Panc1 (cell line): ENCODE measurements at regions not wholly inside any gene's neighbourhood (a gene's known extent, or its start where the extent isn't known, plus 50 kb on each side); places are given as distances from the start of the nearest gene placed in this dataset.

Experiments
- ATAC-seq: fragments of 200-7000 bp; cut with Tn5 transposase; 2 replicates; pipeline ENCODE4 v1.9.1; 2020; ENCODE audit warnings: mild to moderate bottlenecking, moderate library complexity
- BruUV-seq: library from RNA; stranded (reverse); fragments of 400-500 nt; replicated peaks from 2 replicates; lab custom pipeline; 2021; lab: Mats Ljungman, UMichigan
- CTCF ChIA-PET: fragments of 300-600 bp; sonication (Branson Sonifier 250); formaldehyde crosslinking; loops from one replicate; lab custom pipeline; 2022; ENCODE audit warnings: antibody characterized with exemption; lab: Charles Lee
- POLR2A ChIA-PET: fragments of 300-600 bp; sonication (Branson Sonifier 250); formaldehyde crosslinking; loops from one replicate; lab custom pipeline; 2022; ENCODE audit warnings: antibody characterized with exemption; lab: Charles Lee
- DNase-seq: peaks from one replicate; pipeline ENCODE4 v3.0.0-alpha.2; 2010; ENCODE audit warnings: low read depth, low spot score
- H3K27ac ChIP-seq: 2 replicates; pipeline ENCODE4 v1.5.1; 2011; ENCODE audit warnings: mild to moderate bottlenecking, low read length, inconsistent platforms
- H3K27me3 ChIP-seq: fragments of 200-500 bp; sonication (Bioruptor generic); 2 replicates; pipeline ENCODE4 v1.6.0; 2014; ENCODE audit warnings: low read length, inconsistent platforms; ENCODE audit not compliant: control insufficient read depth, insufficient read depth
- H3K36me3 ChIP-seq: fragments of 200-500 bp; sonication (Bioruptor generic); 2 replicates; pipeline ENCODE4 v1.5.1; 2014; ENCODE audit warnings: inconsistent platforms, mild to moderate bottlenecking, low read length, moderate library complexity; ENCODE audit not compliant: control insufficient read depth, insufficient read depth
- H3K4me1 ChIP-seq: 2 replicates; pipeline ENCODE4 v1.5.1; 2011; ENCODE audit warnings: inconsistent platforms, mild to moderate bottlenecking, low read length, moderate library complexity; ENCODE audit not compliant: control insufficient read depth, insufficient read depth
- H3K4me3 ChIP-seq, 2 experiments: 2 replicates each; pipeline ENCODE4 v1.5.1; 2011 to 2012; ENCODE audit warnings: low read depth in 2 of 2, low read length in 2 of 2, mild to moderate bottlenecking in 2 of 2, inconsistent platforms in 1 of 2, moderate library complexity in 1 of 2
- H3K9me3 ChIP-seq: fragments of 200-500 bp; sonication (Bioruptor generic); 2 replicates; pipeline ENCODE4 v1.5.1; 2014; ENCODE audit warnings: low read depth, mild to moderate bottlenecking, inconsistent platforms, low read length, moderate library complexity; ENCODE audit not compliant: control insufficient read depth, insufficient read depth
- POLR2AphosphoS5 ChIP-seq: IDR thresholded peaks from 2 replicates; pipeline ENCODE4 v1.6.1; 2012; ENCODE audit warnings: mild to moderate bottlenecking, low read depth, low read length, moderate library complexity
- SIN3A ChIP-seq: IDR thresholded peaks from 2 replicates; pipeline ENCODE4 v1.6.1; 2012; ENCODE audit warnings: low read depth, mild to moderate bottlenecking, low read length, moderate library complexity, borderline replicate concordance; ENCODE audit not compliant: insufficient read depth
- TCF7L2 ChIP-seq: IDR thresholded peaks from 2 replicates; pipeline ENCODE4 v1.6.1; 2011; ENCODE audit warnings: mild to moderate bottlenecking, low read depth, low read length, inconsistent platforms
- in situ Hi-C: cut with HindIII; loops from 2 replicates; pipeline ENCODE4 v1.10.0; 2016; ENCODE audit warnings: low sequenced_read_pairs, low pct_unique_long_range_greater_than_20kb
- intact Hi-C: fragments of 100-400 bp; cut with micrococcal nuclease; formaldehyde crosslinking; loops from one replicate; pipeline ENCODE4 v1.10.0; 2022; ENCODE audit not compliant: unreplicated experiment
- TF ChIP-seq, protein P1 (sequence below): fragments of 450-650 bp; IDR thresholded peaks from 2 replicates; pipeline ENCODE4 v1.5.1; 2017; ENCODE audit warnings: mild to moderate bottlenecking
- TF ChIP-seq, protein P2 (sequence below), 2 experiments: IDR thresholded peaks; 2 replicates each; pipeline ENCODE4 v1.6.1; 2011 to 2012; ENCODE audit warnings: low read depth in 2 of 2, control low read depth in 1 of 2, low read length in 1 of 2, mild to moderate bottlenecking in 1 of 2, moderate library complexity in 1 of 2; ENCODE audit not compliant: insufficient read depth in 1 of 2

DNA sequence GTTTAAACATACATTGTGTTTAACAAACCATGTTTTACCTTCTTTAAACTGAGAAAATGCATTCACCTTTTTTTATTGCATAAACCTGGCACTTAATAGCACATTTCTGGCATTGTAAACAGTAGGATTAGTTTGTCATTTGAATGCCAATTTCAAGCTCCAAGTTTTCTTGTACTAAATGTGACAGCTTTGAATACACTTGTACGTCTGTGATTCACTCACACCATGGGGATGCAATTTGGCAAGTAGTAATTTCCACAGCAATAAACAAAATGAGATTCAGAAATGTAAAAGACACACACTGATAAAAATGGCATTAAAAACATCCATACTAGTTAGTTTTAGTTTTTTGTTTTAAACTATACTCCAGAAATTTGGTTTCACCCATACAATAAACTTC lies 598.9 kb downstream of the SI start:
- in situ Hi-C loops, result no loop called here
- TF ChIP-seq POLR2AphosphoS5, result no peak
- no peak for TF ChIP-seq SIN3A
- no peak for TF ChIP-seq TCF7L2
- TF ChIP-seq, protein P1, sequence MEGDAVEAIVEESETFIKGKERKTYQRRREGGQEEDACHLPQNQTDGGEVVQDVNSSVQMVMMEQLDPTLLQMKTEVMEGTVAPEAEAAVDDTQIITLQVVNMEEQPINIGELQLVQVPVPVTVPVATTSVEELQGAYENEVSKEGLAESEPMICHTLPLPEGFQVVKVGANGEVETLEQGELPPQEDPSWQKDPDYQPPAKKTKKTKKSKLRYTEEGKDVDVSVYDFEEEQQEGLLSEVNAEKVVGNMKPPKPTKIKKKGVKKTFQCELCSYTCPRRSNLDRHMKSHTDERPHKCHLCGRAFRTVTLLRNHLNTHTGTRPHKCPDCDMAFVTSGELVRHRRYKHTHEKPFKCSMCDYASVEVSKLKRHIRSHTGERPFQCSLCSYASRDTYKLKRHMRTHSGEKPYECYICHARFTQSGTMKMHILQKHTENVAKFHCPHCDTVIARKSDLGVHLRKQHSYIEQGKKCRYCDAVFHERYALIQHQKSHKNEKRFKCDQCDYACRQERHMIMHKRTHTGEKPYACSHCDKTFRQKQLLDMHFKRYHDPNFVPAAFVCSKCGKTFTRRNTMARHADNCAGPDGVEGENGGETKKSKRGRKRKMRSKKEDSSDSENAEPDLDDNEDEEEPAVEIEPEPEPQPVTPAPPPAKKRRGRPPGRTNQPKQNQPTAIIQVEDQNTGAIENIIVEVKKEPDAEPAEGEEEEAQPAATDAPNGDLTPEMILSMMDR, result no peak
- TF ChIP-seq, protein P2, sequence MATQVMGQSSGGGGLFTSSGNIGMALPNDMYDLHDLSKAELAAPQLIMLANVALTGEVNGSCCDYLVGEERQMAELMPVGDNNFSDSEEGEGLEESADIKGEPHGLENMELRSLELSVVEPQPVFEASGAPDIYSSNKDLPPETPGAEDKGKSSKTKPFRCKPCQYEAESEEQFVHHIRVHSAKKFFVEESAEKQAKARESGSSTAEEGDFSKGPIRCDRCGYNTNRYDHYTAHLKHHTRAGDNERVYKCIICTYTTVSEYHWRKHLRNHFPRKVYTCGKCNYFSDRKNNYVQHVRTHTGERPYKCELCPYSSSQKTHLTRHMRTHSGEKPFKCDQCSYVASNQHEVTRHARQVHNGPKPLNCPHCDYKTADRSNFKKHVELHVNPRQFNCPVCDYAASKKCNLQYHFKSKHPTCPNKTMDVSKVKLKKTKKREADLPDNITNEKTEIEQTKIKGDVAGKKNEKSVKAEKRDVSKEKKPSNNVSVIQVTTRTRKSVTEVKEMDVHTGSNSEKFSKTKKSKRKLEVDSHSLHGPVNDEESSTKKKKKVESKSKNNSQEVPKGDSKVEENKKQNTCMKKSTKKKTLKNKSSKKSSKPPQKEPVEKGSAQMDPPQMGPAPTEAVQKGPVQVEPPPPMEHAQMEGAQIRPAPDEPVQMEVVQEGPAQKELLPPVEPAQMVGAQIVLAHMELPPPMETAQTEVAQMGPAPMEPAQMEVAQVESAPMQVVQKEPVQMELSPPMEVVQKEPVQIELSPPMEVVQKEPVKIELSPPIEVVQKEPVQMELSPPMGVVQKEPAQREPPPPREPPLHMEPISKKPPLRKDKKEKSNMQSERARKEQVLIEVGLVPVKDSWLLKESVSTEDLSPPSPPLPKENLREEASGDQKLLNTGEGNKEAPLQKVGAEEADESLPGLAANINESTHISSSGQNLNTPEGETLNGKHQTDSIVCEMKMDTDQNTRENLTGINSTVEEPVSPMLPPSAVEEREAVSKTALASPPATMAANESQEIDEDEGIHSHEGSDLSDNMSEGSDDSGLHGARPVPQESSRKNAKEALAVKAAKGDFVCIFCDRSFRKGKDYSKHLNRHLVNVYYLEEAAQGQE (IDR thresholded peaks at IDR 0.05; ENCODE audit: insufficient read depth in 1 of 2, low read depth in 2 of 2, low read length in 1 of 2), result no peak
- no TSS peak for BruUV-seq
- ChIA-PET CTCF (no interaction called here), POLR2A (no interaction called here)
- Histone ChIP-seq H3K9me3 (no peaks in the 10 kb centered on the region), H3K4me3 (no peak overlapping the region), H3K4me1 (no peaks in the 10 kb centered on the region), H3K27ac (no peak overlapping the region), H3K27me3 (no peaks in the 10 kb centered on the region), H3K36me3 (no peaks in the 10 kb centered on the region)
- DNase-seq, result no peak
- no peak for ATAC-seq
- intact Hi-C loops, result no loop called here

DNA sequence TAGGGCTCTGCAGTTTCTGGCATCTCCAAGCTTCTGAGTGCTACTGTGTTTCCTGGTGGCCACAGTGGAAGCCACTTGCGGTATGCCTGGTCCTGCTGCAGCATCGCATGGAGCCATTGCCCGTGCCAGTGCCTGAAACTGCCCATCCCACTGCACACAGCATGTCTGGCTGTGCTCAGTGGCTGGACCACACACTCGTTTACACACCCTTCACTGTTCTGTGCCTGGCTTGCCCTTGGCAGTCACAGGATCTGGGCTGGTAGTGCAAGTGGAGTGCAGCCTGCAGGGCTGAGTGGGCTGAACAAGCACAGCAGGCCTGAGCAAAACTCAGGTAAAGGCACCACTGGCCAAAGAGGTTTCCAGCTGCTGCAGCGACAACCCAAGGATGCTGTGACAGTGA lies 600.0 kb downstream of the SI start:
- no peaks in the 10 kb centered on the region for H3K27me3 ChIP-seq
- ATAC-seq, result no peak
- H3K4me1 ChIP-seq, result no peaks in the 10 kb centered on the region
- no peak overlapping the region for H3K4me3 ChIP-seq
- H3K9me3 ChIP-seq, result no peaks in the 10 kb centered on the region
- in situ Hi-C loops, result no loop called here
- no peaks in the 10 kb centered on the region for H3K36me3 ChIP-seq
- POLR2A ChIA-PET, result interaction anchor here (0.7 kb wide), 1 partner anchor 238 kb away, joined by 8 read pairs; no protein-coding TSS in a partner anchor
- intact Hi-C loops, result no loop called here
- no peak for DNase-seq
- TF ChIP-seq POLR2AphosphoS5, result no peak
- TF ChIP-seq TCF7L2, result no peak
- TF ChIP-seq, protein P2 (IDR thresholded peaks at IDR 0.05; ENCODE audit: insufficient read depth in 1 of 2, low read depth in 2 of 2, low read length in 1 of 2), result no peak
- TF ChIP-seq, protein P1, result no peak
- no peak for TF ChIP-seq SIN3A
- CTCF ChIA-PET, result no interaction called here
- no TSS peak for BruUV-seq
- H3K27ac ChIP-seq, result no peak overlapping the region
